WTC11 (cell line): ENCODE measurements at regions not wholly inside any gene's neighbourhood (a gene's known extent, or its start where the extent isn't known, plus 50 kb on each side); places are given as distances from the start of the nearest gene placed in this dataset.

Source experiments
- ATAC-seq: fragments of 200-7000 bp; cut with Tn5 transposase; 2 replicates; pipeline ENCODE4 v1.10.0; 2021; ENCODE audit warnings: mild to moderate bottlenecking, moderate library complexity
- CTCF ChIA-PET: fragments of 300-600 bp; sonication (Branson Sonifier 250); formaldehyde crosslinking; loops from one replicate; lab custom pipeline; 2021; ENCODE audit warnings: antibody characterized with exemption; lab: Charles Lee
- POLR2A ChIA-PET: fragments of 350-600 bp; sonication (Branson Sonifier 250); formaldehyde crosslinking; loops from one replicate; lab custom pipeline; 2021; ENCODE audit warnings: antibody characterized with exemption; lab: Charles Lee
- DNase-seq: peaks from one replicate; pipeline ENCODE4 v3.0.0; 2021; ENCODE audit warnings: low spot score
- H3K27ac Mint-ChIP-seq: 2 replicates; pipeline ENCODE4 v1.8.0; 2021; ENCODE audit warnings: mixed read lengths
- H3K27me3 Mint-ChIP-seq: 2 replicates; pipeline ENCODE4 v1.8.0; 2021; ENCODE audit warnings: low read depth, mild to moderate bottlenecking, moderate library complexity, mixed read lengths
- H3K36me3 Mint-ChIP-seq: 2 replicates; pipeline ENCODE4 v1.8.0; 2021; ENCODE audit warnings: mixed read lengths
- H3K4me1 Mint-ChIP-seq: 2 replicates; pipeline ENCODE4 v1.8.0; 2022; ENCODE audit warnings: mixed read lengths
- H3K4me3 Mint-ChIP-seq: 2 replicates; pipeline ENCODE4 v1.8.0; 2021; ENCODE audit warnings: mild to moderate bottlenecking, moderate library complexity, mixed read lengths
- H3K9me3 Mint-ChIP-seq: 2 replicates; pipeline ENCODE4 v1.8.0; 2021; ENCODE audit warnings: mixed read lengths
- CBFB ChIP-seq: sonication (generic); formaldehyde crosslinking; IDR thresholded peaks from 2 replicates; pipeline ENCODE4 v1.8.1; 2022; ENCODE audit warnings: mild to moderate bottlenecking, low read depth, missing genetic modification reagents
- CREB1 ChIP-seq: sonication (generic); formaldehyde crosslinking; IDR thresholded peaks from 2 replicates; pipeline ENCODE4 v1.8.0; 2023; ENCODE audit warnings: mild to moderate bottlenecking, missing genetic modification reagents
- FOXP1 ChIP-seq: sonication (generic); formaldehyde crosslinking; IDR thresholded peaks from 2 replicates; pipeline ENCODE4 v1.8.0; 2022; ENCODE audit warnings: missing genetic modification reagents, mild to moderate bottlenecking, moderate library complexity, borderline replicate concordance
- GRHL2 ChIP-seq: fragments of 250-450 bp; sonication (Bioruptor Pico); IDR thresholded peaks from 2 replicates; pipeline ENCODE4 v1.8.0; 2022; ENCODE audit warnings: mild to moderate bottlenecking, moderate library complexity; ENCODE audit not compliant: insufficient replicate concordance, severe bottlenecking
- GTF2I ChIP-seq: fragments of 250-450 bp; sonication (Bioruptor Pico); conservative IDR thresholded peaks from 2 replicates; pipeline ENCODE4 v1.4.0; 2021; ENCODE audit warnings: mild to moderate bottlenecking
- HMGXB4 ChIP-seq: sonication (generic); formaldehyde crosslinking; IDR thresholded peaks from 2 replicates; pipeline ENCODE4 v1.8.1; 2023; ENCODE audit warnings: mild to moderate bottlenecking, moderate library complexity, missing genetic modification reagents
- KAT7 ChIP-seq: sonication (generic); formaldehyde crosslinking; IDR thresholded peaks from 2 replicates; pipeline ENCODE4 v1.8.1; 2023; ENCODE audit warnings: missing genetic modification reagents, mild to moderate bottlenecking, borderline replicate concordance
- MAX ChIP-seq: sonication (generic); formaldehyde crosslinking; IDR thresholded peaks from 2 replicates; pipeline ENCODE4 v1.8.0; 2022; ENCODE audit warnings: mild to moderate bottlenecking, missing genetic modification reagents
- NFE2L1 ChIP-seq: sonication (generic); formaldehyde crosslinking; IDR thresholded peaks from 2 replicates; pipeline ENCODE4 v1.8.1; 2023; ENCODE audit warnings: missing genetic modification reagents
- NR2C2 ChIP-seq: sonication (generic); formaldehyde crosslinking; IDR thresholded peaks from 2 replicates; pipeline ENCODE4 v1.8.0; 2022; ENCODE audit warnings: mild to moderate bottlenecking, missing genetic modification reagents
- RELA ChIP-seq: sonication (generic); formaldehyde crosslinking; IDR thresholded peaks from 2 replicates; pipeline ENCODE4 v1.8.1; 2022; ENCODE audit warnings: missing genetic modification reagents, mild to moderate bottlenecking, borderline replicate concordance
- TCF7 ChIP-seq: sonication (generic); formaldehyde crosslinking; IDR thresholded peaks from 2 replicates; pipeline ENCODE4 v1.8.0; 2022; ENCODE audit warnings: mild to moderate bottlenecking, low read depth, missing genetic modification reagents, moderate library complexity
- ZBTB21 ChIP-seq: sonication (generic); formaldehyde crosslinking; IDR thresholded peaks from 2 replicates; pipeline ENCODE4 v1.8.1; 2023; ENCODE audit warnings: mild to moderate bottlenecking, missing genetic modification reagents, borderline replicate concordance
- ZNF121 ChIP-seq: sonication (generic); formaldehyde crosslinking; IDR thresholded peaks from 2 replicates; pipeline ENCODE4 v1.8.0; 2023; ENCODE audit warnings: missing genetic modification reagents
- ZNF219 ChIP-seq: sonication (generic); formaldehyde crosslinking; IDR thresholded peaks from 2 replicates; pipeline ENCODE4 v1.8.0; 2023; ENCODE audit warnings: missing genetic modification reagents, mild to moderate bottlenecking, borderline replicate concordance
- ZNF263 ChIP-seq: sonication (generic); formaldehyde crosslinking; IDR thresholded peaks from 2 replicates; pipeline ENCODE4 v1.8.1; 2022; ENCODE audit warnings: low read depth, mild to moderate bottlenecking, moderate library complexity, missing genetic modification reagents
- ZNF423 ChIP-seq: fragments of 250-450 bp; sonication (Bioruptor Pico); IDR thresholded peaks from 2 replicates; pipeline ENCODE4 v2.1.2; 2022; ENCODE audit warnings: mild to moderate bottlenecking, moderate library complexity
- ZSCAN18 ChIP-seq: fragments of 250-450 bp; sonication (Bioruptor Pico); IDR thresholded peaks from 2 replicates; pipeline ENCODE4 v2.1.2; 2022; ENCODE audit warnings: mild to moderate bottlenecking, moderate library complexity
- TF ChIP-seq, protein P1 (sequence below): fragments of 250-450 bp; sonication (Bioruptor Pico); IDR thresholded peaks from 2 replicates; pipeline ENCODE4 v1.9.0; 2021; ENCODE audit warnings: moderate library complexity, mild to moderate bottlenecking, inconsistent platforms, borderline replicate concordance
- TF ChIP-seq, protein P2 (sequence below): sonication (generic); formaldehyde crosslinking; conservative IDR thresholded peaks from 2 replicates; pipeline ENCODE4 v1.8.1; 2022; ENCODE audit warnings: mild to moderate bottlenecking, missing genetic modification reagents
- TF ChIP-seq, protein P3 (sequence below): sonication (generic); formaldehyde crosslinking; IDR thresholded peaks from 2 replicates; pipeline ENCODE4 v1.8.0; 2022; ENCODE audit warnings: mild to moderate bottlenecking, missing genetic modification reagents
- TF ChIP-seq, protein P4 (sequence below): sonication (generic); formaldehyde crosslinking; IDR thresholded peaks from 2 replicates; pipeline ENCODE4 v1.8.1; 2022; ENCODE audit warnings: mild to moderate bottlenecking, missing genetic modification reagents, moderate library complexity, borderline replicate concordance
- TF ChIP-seq, protein P5 (sequence below): sonication (generic); formaldehyde crosslinking; IDR thresholded peaks from 2 replicates; pipeline ENCODE4 v1.8.1; 2023; ENCODE audit warnings: mild to moderate bottlenecking, missing genetic modification reagents, moderate library complexity

- TF ChIP-seq MAX (CRISPR knock-in tag), result no peak
- TF ChIP-seq, protein P1, sequence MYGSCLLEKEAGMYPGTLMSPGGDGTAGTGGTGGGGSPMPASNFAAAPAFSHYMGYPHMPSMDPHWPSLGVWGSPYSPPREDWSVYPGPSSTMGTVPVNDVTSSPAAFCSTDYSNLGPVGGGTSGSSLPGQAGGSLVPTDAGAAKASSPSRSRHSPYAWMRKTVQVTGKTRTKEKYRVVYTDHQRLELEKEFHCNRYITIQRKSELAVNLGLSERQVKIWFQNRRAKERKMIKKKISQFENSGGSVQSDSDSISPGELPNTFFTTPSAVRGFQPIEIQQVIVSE (CRISPR knock-in tag), result no peak
- no peak for TF ChIP-seq NFE2L1 (CRISPR knock-in tag)
- TF ChIP-seq CREB1 (CRISPR knock-in tag), result no peak
- TF ChIP-seq CBFB (CRISPR knock-in tag), result no peak
- TF ChIP-seq, protein P2, sequence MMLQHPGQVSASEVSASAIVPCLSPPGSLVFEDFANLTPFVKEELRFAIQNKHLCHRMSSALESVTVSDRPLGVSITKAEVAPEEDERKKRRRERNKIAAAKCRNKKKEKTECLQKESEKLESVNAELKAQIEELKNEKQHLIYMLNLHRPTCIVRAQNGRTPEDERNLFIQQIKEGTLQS (CRISPR knock-in tag), result no peak
- no peak for TF ChIP-seq ZNF121 (CRISPR knock-in tag)
- TF ChIP-seq, protein P3, sequence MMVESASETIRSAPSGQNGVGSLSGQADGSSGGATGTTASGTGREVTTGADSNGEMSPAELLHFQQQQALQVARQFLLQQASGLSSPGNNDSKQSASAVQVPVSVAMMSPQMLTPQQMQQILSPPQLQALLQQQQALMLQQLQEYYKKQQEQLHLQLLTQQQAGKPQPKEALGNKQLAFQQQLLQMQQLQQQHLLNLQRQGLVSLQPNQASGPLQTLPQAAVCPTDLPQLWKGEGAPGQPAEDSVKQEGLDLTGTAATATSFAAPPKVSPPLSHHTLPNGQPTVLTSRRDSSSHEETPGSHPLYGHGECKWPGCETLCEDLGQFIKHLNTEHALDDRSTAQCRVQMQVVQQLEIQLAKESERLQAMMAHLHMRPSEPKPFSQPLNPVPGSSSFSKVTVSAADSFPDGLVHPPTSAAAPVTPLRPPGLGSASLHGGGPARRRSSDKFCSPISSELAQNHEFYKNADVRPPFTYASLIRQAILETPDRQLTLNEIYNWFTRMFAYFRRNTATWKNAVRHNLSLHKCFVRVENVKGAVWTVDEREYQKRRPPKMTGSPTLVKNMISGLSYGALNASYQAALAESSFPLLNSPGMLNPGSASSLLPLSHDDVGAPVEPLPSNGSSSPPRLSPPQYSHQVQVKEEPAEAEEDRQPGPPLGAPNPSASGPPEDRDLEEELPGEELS (CRISPR knock-in tag), result no peak
These were observed 140.3 kb downstream of the SLC30A10 start (continued) for GRCh38 chr1:219788091-219788490.

DNA sequence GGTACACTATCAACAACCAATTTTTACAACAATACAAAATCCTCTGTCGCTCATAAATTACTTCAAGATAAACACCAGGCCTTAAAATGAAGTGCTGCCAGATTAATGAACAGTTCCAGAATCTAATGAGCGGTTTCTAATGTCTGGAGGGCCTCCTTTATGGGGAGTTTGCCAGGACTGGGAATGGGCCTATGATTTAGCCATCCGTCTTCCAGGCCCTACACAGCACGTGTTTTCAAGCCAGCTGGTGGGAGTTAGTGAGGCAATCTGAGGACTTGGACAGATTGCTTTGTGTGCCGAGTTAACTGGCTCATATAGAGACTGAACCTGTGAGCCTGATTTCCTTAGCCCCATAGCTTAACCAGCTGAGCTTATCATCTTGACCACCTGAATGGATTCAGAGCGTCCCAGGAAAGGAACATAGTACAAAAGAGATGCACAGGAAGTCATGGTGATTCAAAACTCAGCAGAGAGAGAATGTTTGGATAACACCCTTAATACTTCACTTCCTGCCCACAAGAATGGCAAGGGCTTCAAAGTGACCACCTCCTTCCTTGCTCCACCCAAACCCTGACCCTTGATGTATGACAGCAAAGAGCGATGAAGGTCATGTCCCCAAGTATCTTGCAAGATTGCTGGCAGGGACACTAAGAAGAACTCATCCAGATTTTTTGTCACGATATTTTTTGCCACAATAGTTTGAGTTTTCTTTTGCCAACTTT is 143.5 kb downstream of the SLC30A10 start:
- no peak for TF ChIP-seq GRHL2 (CRISPR knock-in tag)
- TF ChIP-seq ZNF219, result no peak
- TF ChIP-seq, protein P4, sequence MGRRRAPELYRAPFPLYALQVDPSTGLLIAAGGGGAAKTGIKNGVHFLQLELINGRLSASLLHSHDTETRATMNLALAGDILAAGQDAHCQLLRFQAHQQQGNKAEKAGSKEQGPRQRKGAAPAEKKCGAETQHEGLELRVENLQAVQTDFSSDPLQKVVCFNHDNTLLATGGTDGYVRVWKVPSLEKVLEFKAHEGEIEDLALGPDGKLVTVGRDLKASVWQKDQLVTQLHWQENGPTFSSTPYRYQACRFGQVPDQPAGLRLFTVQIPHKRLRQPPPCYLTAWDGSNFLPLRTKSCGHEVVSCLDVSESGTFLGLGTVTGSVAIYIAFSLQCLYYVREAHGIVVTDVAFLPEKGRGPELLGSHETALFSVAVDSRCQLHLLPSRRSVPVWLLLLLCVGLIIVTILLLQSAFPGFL (CRISPR knock-in tag), result no peak
- no peak for TF ChIP-seq KAT7 (CRISPR knock-in tag)
- no peak for TF ChIP-seq ZBTB21 (CRISPR knock-in tag)
- no peak for TF ChIP-seq GTF2I (CRISPR knock-in tag)
- no peak for TF ChIP-seq ZNF121 (CRISPR knock-in tag)
- TF ChIP-seq RELA (CRISPR knock-in tag), result no peak
- no peak for TF ChIP-seq ZSCAN18
- no peak for TF ChIP-seq ZNF423
- TF ChIP-seq, protein P2 (CRISPR knock-in tag), result no peak
- no peak for TF ChIP-seq NR2C2 (CRISPR knock-in tag)
- no peak for TF ChIP-seq ZNF263 (CRISPR knock-in tag)
- TF ChIP-seq HMGXB4 (CRISPR knock-in tag), result no peak
- no peak for TF ChIP-seq CREB1 (CRISPR knock-in tag)
- TF ChIP-seq FOXP1 (CRISPR knock-in tag), result no peak
- TF ChIP-seq, protein P5, sequence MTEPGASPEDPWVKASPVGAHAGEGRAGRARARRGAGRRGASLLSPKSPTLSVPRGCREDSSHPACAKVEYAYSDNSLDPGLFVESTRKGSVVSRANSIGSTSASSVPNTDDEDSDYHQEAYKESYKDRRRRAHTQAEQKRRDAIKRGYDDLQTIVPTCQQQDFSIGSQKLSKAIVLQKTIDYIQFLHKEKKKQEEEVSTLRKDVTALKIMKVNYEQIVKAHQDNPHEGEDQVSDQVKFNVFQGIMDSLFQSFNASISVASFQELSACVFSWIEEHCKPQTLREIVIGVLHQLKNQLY (CRISPR knock-in tag), result no peak
- no peak for TF ChIP-seq TCF7 (CRISPR knock-in tag)
- TF ChIP-seq, all 79 proteins: peak for 0
- no peak overlapping the region for H3K4me3 Mint-ChIP-seq
- CTCF ChIA-PET, result no interaction called here
- H3K36me3 Mint-ChIP-seq, result no peaks in the 10 kb centered on the region
- H3K9me3 Mint-ChIP-seq, result peaks cover 11% of the 10 kb centered on the region
- DNase-seq (no peak), ATAC-seq (no peak)
- POLR2A ChIA-PET, result no interaction called here
- H3K27me3 Mint-ChIP-seq, result no peaks in the 10 kb centered on the region
- peaks cover 9% of the 10 kb centered on the region for H3K4me1 Mint-ChIP-seq
- H3K27ac Mint-ChIP-seq, result no peak overlapping the region
